Superior temporal gyrus (tissue), 1 donor: ENCODE measurements at regions not wholly inside any gene's neighbourhood (a gene's known extent, or its start where the extent isn't known, plus 50 kb on each side); places are given as distances from the start of the nearest gene placed in this dataset.

Source experiments
- DNase-seq: peaks from one replicate; pipeline ENCODE4 v3.0.0-alpha.2; 2016; ENCODE audit errors: extremely low spot score

DNA sequence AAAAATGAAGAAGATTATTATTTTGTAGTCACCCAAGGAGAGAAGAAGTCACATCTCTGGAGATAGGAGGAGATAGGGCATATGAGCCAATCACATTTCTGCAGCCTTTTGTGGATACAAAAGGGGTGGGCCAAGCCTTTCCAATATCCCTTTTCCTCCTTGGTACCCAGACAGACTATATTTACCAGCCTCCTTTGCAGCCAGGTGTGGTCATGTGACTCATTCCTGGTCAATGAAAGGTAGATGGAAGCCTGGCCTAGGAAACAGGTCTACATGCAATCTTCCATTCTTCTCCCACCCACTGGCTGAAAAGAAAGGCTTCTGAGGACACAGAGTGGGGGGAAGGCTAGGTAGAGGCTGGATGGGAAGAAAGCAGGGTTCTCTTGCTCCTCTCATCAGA lies 58.1 kb upstream of the ERG start:
- DNase-seq, result no peak

DNA sequence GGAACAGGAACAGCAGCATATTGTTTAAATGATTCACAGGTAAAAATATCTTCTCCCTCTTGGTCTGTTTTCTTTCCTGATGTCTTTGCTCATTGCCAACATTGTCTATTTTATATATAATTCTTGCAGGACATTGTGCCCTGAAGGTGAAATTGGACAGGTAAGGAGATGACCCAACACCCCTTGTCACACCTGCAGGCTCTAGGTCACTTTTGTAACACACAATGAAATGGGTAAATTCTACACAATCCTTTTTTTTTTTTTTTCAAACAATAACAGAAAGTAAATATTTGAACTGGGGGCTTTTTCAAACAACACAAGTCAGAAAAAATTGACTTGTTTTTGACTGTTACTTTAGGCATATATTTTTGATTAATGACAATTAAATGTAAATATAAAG lies 62.9 kb upstream of the ERG start:
- no peak for DNase-seq

DNA sequence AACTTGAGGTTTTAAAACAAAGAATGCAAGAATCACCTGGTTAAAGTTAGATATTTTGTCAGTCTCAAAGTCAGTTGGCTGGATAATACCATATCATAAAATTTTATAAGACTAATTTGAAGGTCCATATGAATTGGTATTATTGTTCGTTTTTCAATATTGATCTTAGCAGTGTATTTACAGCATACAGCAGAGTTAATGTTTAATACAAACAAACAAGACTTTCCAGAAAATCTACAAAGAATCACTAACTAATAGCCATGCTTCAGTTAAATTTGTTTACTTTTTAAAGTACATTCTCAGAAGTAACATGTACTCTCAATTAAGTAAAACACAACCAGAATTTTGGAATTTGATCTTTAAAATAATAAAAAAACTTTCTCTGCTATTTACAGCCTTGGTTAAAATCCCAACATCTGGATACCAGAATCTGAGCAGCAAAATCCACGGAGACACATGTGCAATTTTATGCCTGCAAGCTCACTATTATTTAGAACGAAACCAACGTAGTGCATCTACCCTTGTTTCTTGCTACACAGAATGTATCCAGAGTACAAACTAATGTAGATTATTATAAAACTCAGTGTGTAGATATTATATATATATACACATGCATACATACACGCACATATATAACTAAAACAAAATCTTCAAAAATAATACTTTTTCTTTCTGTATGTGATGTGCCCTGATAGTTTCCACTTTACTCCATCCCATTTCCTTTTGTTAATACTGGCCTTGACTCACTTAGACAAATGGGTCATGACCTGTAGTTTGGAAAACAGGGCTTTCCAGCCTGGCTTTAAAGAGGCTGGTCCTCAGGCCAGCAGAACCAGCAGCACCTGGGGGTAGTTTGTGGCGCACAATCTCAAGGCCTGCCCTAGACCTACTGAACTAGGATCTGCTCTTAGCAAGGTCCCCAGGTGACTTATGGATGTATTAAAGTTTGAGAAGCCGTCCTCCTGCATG lies 63.6 kb upstream of the ERG start:
- DNase-seq, result no peak

DNA sequence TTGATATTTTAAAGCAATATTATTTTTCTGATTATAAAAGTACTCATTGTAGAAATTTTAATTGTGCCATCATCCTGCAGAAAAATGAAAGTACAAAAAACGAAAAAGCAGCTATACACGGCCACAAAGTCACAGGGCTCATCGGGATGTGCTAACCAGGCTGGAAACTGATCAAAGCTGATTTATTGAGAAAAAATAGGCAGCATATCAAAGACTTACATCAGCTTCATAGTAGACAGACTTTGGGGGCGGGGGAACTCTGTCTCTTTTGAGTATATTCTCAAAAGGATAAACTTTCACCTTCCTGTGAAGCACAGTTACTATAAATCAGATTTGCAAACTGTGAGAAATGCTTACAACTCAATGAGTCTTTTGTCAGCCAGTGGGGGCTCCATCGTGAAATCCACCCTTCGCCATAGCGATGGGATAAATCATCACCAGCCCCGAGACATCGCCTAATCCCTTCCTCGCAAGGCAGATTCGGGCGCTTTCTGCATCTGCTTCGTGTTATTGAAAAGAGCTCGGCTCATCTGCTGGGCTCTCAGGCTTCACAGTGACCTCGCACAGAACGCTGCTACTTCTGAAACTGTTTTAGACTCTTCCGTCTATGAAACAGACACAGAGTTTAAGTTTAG lies 69.2 kb upstream of the ERG start:
- DNase-seq, result no peak

DNA sequence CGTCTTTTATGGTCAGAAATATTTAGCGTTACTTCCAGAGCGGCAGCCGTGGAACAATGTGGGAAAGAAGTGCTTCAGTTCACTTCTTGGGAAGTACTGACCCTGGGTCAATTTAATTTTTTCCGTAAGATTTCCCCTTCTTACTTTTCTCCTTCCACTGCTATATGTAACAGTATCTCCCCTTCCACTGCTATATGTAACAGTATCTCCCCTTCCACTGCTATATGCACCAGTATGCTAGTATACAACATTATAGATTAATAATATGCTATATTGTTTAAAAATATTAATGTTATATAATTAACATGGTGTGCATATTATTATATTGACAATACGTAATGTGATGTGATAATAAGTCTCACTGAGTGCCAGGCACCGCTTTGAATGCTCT lies 69.7 kb upstream of the ERG start:
- DNase-seq, result no peak

DNA sequence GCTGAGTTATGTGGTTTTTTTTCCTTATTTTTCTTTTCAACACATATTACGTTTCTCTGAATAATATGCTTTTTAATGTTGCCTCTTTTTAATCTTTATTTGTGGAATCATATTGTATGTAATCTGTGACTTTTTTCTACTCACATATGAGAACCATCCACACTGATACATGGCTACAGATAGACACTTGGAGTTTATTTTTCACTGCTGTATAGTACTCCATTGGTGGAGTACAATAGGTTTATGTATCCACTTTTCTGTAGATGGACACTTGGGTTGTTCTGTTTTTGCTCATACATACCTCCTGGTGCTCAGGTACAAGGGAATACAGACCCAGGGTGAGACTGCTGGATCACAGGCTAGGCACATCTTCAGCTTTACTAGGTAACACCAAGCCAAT lies 71.5 kb upstream of the ERG start:
- no peak for DNase-seq

DNA sequence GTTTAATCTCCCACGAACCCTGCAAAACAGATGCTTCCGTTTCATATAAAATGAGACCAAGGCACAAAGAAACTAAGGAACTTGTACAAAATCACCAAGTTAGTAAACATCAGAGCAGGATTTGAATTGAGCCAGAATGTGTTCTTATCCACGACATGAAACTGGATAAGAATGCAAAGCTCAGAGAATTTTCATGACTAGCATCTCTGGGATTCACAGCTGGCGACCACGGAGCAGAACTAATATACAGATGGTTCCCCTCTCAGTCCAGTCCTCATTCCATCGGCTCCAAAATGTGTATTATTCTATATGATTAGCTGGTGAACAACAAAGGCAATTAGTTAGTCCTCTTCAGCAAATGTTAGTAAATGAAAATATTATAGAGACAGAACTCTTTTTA lies 72.3 kb upstream of the ERG start:
- DNase-seq, result no peak

DNA sequence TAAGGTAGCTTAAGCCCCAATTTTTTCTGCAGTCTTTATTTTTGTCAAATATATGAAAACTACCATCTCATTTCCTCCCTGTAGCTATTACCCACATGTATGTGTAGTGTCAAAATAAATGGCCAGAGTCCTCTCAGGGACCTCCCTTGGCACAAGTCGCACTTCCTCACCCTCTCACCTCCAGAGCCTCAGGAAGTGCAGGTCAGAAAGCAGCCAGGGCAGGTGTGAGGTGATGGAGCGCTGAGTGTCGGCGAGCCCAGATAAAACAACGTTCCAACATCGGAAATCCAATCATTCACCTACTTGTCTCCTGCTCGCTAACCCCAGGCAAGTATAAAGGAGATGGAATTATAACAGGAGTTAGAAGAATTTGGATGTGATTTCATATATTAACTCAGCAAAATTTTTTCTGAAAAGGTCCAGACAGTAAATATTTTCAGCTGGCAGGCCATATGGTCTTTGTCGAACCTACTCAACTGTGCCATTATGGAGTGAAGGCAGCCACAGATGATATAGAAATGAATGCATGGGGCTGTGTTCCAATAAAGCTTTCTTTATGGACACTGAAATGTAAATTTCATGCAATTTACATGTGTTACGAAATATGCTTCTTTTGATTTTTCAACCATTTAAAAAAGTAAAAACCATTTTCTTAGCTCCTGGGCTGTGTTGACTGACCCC lies 76.8 kb upstream of the ERG start:
- DNase-seq, result no peak

DNA sequence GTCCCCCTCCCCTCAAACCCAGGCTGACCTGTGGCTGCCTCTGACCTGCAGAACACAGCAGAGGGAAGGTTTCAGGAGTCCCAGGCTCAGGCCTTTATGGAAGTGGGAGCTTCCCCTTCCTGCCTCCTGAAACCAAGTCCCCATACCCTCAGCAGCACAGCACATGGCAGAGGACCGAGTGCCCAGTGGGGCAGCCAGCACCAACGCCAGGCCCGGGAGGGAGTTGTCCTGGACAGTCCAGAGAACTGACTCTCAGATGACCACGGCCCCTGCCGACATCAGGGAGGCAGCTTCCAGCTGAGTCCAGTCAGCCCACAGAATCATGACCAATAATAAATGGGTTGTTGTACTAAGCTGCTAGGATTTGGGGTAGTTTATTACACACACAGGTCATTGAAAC lies 79.6 kb upstream of the ERG start:
- no peak for DNase-seq

DNA sequence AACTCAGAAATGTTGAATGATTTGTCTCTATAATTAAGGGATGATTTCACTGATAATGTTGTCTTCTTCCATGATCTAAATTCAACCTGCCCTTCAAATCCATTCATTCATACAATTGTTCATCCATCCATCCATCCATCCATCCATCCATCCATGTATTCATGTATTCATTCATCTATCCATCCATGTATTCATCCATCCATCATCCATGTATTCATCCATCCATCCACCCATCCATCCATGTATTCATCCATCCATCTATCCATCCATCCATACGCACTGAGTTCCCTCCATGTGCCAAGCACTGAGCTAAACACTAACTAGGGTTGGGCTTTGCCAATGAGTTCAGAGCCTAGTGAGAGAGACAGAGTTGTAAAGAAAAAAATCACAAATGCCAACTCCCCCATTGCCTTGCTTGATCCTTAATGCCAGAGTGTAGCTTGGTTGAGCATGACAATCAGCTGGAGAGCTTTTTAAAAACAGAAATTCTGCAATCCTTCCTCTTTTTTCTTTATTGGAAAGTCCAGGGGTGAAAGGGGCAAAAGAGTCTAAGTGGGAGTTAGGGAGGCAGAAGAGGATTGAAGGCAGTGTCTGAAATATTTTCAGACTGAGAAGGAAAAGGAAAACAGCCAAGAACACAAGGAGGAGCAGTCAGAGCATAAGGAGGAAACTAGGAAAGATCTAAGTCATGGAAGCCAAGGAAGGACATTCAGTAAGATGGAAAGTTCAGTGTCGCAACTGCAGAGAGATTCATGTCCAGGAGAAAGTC lies 92.4 kb upstream of the ERG start:
- DNase-seq, result no peak

DNA sequence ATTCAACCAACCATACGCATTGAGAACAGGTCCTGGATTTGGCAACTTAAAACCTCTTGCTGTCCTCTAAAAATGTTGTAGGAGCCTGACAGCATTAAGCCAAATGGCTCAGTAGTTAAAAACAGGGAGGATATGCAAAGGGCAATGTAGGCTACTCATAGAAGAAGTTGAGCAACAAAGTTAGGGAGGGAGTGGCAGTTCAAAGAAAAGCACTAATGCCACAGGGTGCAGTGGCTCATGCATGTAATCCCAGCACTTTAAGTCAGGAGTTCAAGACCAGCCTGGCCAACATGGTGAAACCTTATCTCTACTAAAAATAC lies 92.9 kb upstream of the ERG start:
- DNase-seq, result no peak

DNA sequence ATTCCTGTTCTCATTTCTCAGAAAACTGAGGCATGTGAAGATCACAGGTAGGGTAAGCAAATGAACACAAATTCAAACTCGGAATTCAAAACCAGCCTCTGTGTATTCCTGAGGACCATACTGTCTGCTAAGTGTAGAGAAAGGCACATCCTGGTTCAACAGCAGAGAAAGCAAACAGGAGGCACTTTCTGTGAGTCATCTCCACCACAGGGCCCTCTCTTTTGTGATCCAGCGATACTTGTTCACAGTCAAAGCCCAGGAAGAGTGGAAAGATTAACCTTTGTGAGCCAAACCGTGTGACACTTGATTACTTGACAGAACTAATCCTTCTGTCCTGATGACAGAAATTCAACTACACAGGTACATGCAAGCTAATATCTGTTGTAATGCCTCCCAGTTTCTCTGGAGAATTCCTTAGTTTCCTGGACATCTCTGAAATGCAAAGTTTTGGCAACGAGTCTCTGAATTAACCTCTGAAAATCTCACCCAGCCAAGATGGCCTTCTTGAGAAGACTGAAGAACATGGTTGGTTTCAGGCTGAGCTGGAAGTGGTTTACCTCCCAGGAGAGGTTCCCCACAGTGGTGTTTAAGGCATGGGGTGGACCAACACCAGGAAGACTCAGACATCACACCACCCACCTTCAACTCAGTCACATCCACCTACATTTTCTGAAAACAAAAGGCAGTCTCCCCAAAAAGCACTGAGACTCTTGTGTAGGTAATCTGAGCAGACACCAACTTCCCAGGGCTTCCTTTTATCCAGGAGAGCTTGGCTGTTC lies 98.2 kb upstream of the ERG start:
- DNase-seq, result no peak

DNA sequence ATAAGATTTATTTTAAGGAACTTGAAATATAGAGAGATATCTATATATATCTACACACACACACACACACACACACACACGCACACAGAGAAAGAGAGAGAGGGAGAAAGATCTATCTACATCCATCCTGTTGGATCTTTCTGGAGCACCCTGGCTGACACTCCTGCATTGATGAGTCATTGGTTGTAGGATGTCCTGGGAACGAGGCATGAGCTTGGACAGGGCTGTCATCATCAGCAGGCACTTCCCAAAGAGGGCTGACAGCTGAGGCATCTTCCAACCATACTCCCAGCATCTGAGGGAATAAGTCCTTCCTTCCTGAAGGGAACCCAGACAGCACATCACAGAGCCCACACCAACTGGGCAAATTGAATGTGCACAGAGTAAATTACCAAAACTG lies 99.1 kb upstream of the ERG start:
- DNase-seq, result no peak

DNA sequence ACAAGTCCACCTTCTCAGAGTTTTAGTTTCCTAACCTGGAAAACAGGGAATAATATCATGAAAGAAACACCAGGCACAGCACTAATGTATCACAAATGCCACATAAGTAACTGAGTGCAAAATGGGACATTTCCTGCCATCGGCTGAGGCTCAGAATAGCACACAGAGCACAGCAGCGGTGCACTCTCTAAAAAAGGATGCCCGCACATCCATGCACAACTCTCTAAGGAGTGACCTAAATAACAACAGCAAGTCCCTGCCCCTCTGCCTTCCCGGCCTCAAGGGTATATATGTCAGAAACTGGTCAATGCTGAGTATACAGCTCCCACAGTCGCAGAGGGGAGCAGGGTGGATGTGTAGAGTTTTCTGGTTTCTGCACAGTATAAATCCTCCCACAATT lies 100.1 kb upstream of the ERG start:
- DNase-seq, result no peak

DNA sequence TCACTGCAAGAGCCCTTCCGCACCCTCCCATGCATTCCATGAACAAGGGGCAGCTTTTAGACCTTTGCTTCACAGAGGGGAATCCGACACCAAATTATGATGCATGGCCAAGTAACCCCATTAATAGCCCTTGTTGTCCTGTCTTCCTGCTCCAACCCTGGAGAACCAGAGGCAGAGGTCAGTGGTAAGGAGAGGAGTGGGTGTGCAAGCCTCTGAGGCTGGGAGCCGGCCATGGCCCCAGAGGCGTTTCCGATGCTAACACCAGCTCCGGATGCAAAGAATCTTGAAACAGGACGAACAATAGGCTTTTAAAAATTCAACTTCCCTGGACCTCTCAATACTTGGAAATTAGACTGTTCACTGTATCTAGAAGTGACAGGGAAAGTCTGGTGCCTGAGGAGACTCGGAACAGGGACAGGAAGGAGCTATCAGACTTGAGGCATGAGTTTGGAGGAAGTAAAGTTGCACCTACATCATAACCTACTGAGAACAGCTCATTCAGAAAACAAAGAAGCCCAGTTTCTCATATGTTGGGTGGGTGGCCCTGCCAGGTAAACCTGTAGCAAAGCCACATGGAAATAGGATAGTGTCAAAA lies 101.2 kb upstream of the ERG start:
- no peak for DNase-seq

DNA sequence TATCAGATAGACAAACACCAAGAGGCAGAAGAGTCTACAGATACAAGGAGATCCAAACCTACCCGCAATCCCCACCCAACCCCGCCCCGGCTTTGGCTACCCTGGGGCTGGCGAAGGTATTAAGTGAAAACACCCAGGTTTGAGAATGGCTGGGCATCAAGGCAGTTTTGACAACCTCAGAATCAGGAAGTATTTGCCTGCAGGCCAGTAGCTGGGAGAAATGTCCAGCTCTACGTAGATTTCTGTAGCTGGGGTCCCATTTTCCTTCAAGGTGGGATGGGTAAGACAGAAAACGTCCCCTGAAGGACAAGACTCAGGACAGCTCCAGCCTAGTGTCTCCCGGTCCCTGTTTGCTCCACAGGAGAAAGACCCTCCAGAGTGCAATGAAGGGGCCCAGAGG lies 101.8 kb upstream of the ERG start:
- DNase-seq, result no peak

DNA sequence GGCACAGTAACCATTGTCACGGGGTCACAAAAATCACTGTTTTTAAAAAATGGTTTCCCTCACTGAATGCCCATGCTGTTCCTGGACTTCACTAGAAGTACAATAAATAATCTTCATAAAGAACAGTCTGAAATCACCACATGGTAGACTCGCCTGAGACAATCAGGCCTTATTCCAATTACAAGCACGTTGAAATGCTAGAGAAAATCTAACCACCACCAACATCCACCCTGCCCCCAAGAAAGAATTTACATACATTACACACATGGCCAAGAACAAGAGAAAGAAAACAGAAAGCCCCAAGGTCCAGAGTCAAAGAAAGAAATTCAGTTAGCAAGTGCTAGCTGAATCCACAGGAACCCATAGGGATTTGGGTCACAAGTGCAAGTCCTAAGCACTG lies 107.0 kb upstream of the ERG start:
- DNase-seq, result no peak

DNA sequence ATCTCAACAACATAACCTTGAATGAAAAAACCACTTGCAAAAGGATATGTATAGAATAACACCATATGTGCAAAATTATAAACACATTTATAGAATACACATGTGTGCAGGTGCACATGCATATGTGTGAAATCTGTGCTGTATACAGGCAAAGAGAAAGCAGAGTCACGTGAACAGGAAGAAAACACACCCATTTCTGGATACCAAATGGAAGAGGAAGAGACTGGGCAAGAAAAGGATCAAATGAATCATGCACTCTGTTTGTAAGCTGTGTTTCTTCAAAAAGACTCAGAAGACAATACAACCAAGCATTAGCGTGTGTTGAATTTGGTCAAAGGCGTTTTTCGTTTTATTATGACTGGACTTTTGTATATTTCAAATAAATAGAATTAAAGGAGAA lies 111.3 kb upstream of the ERG start:
- DNase-seq, result no peak

DNA sequence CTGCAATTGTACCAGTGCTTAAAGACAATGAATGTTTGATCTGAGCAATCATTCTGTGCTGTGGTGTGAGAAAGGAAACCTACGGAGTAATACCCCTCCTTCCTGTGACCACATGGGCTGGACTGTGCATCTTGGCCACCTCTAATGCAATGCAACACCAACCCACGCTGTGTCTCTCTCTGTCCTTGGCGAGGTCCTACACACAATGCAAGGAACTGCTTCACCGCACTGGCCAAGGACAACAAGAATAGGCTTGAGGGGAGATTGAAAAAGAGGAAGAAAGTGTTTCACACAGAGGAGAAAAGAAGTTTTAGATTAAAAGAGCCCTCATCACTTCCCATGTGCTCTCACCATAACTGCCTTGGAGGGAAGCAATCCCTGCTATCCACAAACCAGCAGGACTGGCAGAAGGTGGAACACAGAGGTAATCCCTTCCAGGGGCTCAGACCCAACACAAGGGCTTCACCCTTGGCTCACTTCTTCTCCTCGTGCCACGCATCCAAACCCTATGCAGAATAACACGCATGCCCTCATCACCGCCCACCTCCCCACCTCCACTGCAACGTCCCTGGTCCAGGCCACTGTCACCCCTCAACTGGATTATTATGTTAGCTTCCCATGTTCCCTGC lies 112.5 kb upstream of the ERG start:
- no peak for DNase-seq

DNA sequence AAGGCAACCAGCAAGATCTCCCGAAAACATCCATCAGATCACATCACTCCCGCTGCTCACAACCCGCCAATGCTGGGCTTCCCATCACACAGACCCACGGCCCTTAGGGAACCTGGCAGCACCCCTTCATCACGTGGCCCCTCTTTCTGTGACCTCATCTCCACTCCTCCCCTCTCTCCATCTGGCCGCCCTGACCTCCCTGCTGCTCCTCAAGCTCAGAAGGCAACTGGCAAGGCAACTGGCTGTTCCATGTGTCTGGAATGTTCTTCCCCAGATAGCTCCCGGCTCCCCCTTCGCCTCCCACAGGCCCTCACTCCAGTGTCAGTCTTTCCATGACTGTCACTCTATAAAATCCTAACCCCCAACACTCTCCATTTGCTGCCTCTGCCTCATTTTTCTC lies 113.0 kb upstream of the ERG start:
- no peak for DNase-seq

DNA sequence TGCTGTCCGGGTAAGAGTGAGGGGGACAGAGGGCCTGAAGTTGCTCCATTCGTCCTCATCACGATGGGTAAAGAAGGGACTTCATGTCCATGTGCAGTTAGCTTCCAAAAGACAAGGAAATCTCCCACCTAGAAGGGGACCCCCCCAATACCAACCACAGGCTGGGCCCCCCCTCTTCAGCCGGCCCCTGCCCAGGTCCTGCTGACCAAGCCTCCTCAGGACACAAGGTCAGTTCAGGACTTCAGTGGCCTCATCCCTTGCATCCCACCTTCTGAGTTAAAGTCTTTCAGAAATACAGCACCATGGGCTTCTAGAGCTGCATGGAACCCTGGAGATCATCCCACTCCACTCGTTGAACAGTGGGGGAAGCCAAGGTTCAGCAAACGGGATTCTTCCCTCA lies 115.4 kb upstream of the ERG start:
- no peak for DNase-seq
